GM23338 (cell line): ENCODE measurements at regions not wholly inside any gene's neighbourhood (a gene's known extent, or its start where the extent isn't known, plus 50 kb on each side); places are given as distances from the start of the nearest gene placed in this dataset.

Experiments
- ATAC-seq: fragments of 200-7000 bp; cut with Tn5 transposase; 3 replicates; pipeline ENCODE4 v1.9.1; 2020
- DNase-seq: peaks from one replicate; pipeline ENCODE4 v3.0.0-alpha.2; 2015; ENCODE audit warnings: low spot score
- H2AFZ ChIP-seq: fragments of 200-600 bp; sonication (generic); 2 replicates; pipeline ENCODE4 v1.8.0; 2016; ENCODE audit warnings: antibody characterized with exemption, mild to moderate bottlenecking, moderate library complexity
- H3F3A ChIP-seq: fragments of 200-600 bp; sonication (generic); replicated peaks from 2 replicates; pipeline ENCODE4 v1.8.0; 2017; ENCODE audit warnings: antibody characterized with exemption, mixed run types, low read depth
- H3K27ac ChIP-seq: fragments of 200-600 bp; sonication (generic); 2 replicates; pipeline ENCODE4 v1.6.1; 2016; ENCODE audit warnings: low read depth
- H3K27me3 ChIP-seq: fragments of 200-600 bp; sonication (generic); 2 replicates; pipeline ENCODE4 v1.8.0; 2016; ENCODE audit warnings: mild to moderate bottlenecking, mixed run types, moderate library complexity; ENCODE audit not compliant: insufficient read depth
- H3K36me3 ChIP-seq: fragments of 200-600 bp; sonication (generic); 2 replicates; pipeline ENCODE4 v1.8.0; 2016; ENCODE audit warnings: mild to moderate bottlenecking; ENCODE audit not compliant: insufficient read depth
- H3K4me1 ChIP-seq: fragments of 200-600 bp; sonication (generic); 2 replicates; pipeline ENCODE4 v1.8.0; 2016; ENCODE audit warnings: mild to moderate bottlenecking, moderate library complexity; ENCODE audit not compliant: insufficient read depth
- H3K4me2 ChIP-seq: fragments of 200-600 bp; sonication (generic); 2 replicates; pipeline ENCODE4 v1.7.1; 2017; ENCODE audit warnings: mixed run types
- H3K4me3 ChIP-seq: fragments of 200-600 bp; sonication (generic); 2 replicates; pipeline ENCODE4 v1.6.1; 2016; ENCODE audit warnings: mixed run types
- H3K79me2 ChIP-seq: fragments of 200-600 bp; sonication (generic); replicated peaks from 2 replicates; pipeline ENCODE4 v1.8.0; 2017; ENCODE audit warnings: mild to moderate bottlenecking; ENCODE audit not compliant: insufficient read depth
- H3K9me2 ChIP-seq: fragments of 200-600 bp; sonication (generic); 2 replicates; pipeline ENCODE4 v1.8.0; 2017; ENCODE audit not compliant: insufficient read depth
- H4K20me1 ChIP-seq: fragments of 200-600 bp; sonication (generic); replicated peaks from 2 replicates; pipeline ENCODE4 v1.8.0; 2017; ENCODE audit warnings: mild to moderate bottlenecking; ENCODE audit not compliant: insufficient read depth
- H3K27ac Mint-ChIP-seq: 2 replicates; pipeline ENCODE4 v1.8.0; 2020; ENCODE audit warnings: inconsistent platforms, mild to moderate bottlenecking, moderate library complexity, mixed read lengths
- H3K27me3 Mint-ChIP-seq: 3 replicates; pipeline ENCODE4 v1.8.0; 2022; ENCODE audit warnings: low read depth, mild to moderate bottlenecking, moderate library complexity, mixed read lengths, inconsistent platforms; ENCODE audit not compliant: insufficient read depth, poor library complexity
- H3K36me3 Mint-ChIP-seq: 3 replicates; pipeline ENCODE4 v1.8.0; 2021; ENCODE audit warnings: low read depth, mild to moderate bottlenecking, inconsistent platforms, moderate library complexity, mixed read lengths
- H3K4me1 Mint-ChIP-seq: 3 replicates; pipeline ENCODE4 v1.8.0; 2020; ENCODE audit warnings: mild to moderate bottlenecking, inconsistent platforms, mixed read lengths
- H3K4me3 Mint-ChIP-seq: 3 replicates; pipeline ENCODE4 v1.8.0; 2021; ENCODE audit warnings: moderate library complexity, mild to moderate bottlenecking, inconsistent platforms, mixed read lengths
- H3K9me3 Mint-ChIP-seq: 3 replicates; pipeline ENCODE4 v1.8.0; 2020; ENCODE audit warnings: moderate library complexity, mild to moderate bottlenecking, inconsistent platforms, mixed read lengths
- CREB1 ChIP-seq: fragments of 250-450 bp; sonication (Bioruptor Pico); IDR thresholded peaks from 2 replicates; pipeline ENCODE4 v1.5.0; 2020; ENCODE audit warnings: low read depth, mild to moderate bottlenecking, moderate library complexity
- EZH2 ChIP-seq: fragments of 200-600 bp; sonication (generic); IDR thresholded peaks from one replicate; pipeline ENCODE4 v1.8.0; 2017; ENCODE audit warnings: antibody characterized with exemption, mild to moderate bottlenecking, low read depth; ENCODE audit not compliant: unreplicated experiment
- EZH2phosphoT487 ChIP-seq: fragments of 200-600 bp; sonication (generic); IDR thresholded peaks from one replicate; pipeline ENCODE4 v1.8.1; 2018; ENCODE audit warnings: antibody characterized with exemption; ENCODE audit not compliant: unreplicated experiment
- JUNB ChIP-seq: IDR thresholded peaks from one replicate; pipeline ENCODE4 v1.6.1; 2016; ENCODE audit warnings: antibody characterized with exemption; ENCODE audit not compliant: unreplicated experiment
- NANOG ChIP-seq: IDR thresholded peaks from 2 replicates; pipeline ENCODE4 v1.6.1; 2016; ENCODE audit warnings: antibody characterized with exemption, borderline replicate concordance
- STAT1 ChIP-seq: IDR thresholded peaks from one replicate; pipeline ENCODE4 v1.6.1; 2016; ENCODE audit warnings: antibody characterized with exemption; ENCODE audit not compliant: unreplicated experiment
- ZNF114 ChIP-seq: fragments of 250-450 bp; sonication (Bioruptor Pico); IDR thresholded peaks from 2 replicates; pipeline ENCODE4 v1.5.0; 2020; ENCODE audit warnings: mild to moderate bottlenecking, moderate library complexity
- ZNF331 ChIP-seq: fragments of 250-450 bp; sonication (Bioruptor Pico); IDR thresholded peaks from 2 replicates; pipeline ENCODE4 v1.5.0; 2020; ENCODE audit warnings: low read depth, mild to moderate bottlenecking, moderate library complexity
- TF ChIP-seq, protein P1 (sequence below), 2 experiments: fragments of 200-600 bp in 1 of 2; sonication (generic) in 1 of 2; conservative IDR thresholded peaks; 2 replicates each; pipeline versions ENCODE4 v1.5.1 to v1.6.1; 2016 to 2017; ENCODE audit warnings: antibody characterized with exemption in 2 of 2, low read depth in 2 of 2, mild to moderate bottlenecking in 2 of 2, moderate library complexity in 1 of 2
- TF ChIP-seq, protein P2 (sequence below): IDR thresholded peaks from 2 replicates; pipeline ENCODE4 v1.6.1; 2016; ENCODE audit warnings: antibody characterized with exemption

DNA sequence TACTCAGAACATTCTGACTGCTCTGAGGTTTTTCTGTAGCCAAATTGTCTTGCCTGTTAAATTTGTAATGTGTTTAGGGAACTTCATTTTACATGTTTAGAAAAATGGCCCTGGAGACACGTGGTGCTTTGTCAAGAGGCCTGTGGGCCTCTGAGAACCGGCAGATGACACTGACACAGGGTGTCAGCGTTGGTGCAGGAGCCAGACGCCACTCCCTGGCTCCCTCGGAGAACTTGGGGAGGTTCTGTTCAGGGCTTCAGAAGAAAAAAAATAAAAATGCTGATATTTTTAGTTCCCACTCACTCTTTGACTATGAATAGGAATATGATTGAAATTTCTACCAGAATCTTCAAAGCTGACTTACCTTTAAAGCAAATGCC lies 190.9 kb upstream of the GATB start:
- Mint-ChIP-seq H3K36me3 (peaks cover 15% of the 10 kb centered on the region; the same call in 2 of the 3 replicates), H3K27me3 (peaks cover 4% of the 10 kb centered on the region), H3K27ac (no peak overlapping the region), H3K9me3 (peaks cover 21% of the 10 kb centered on the region), H3K4me3 (no peak overlapping the region), H3K4me1 (peaks cover 5% of the 10 kb centered on the region)
- Histone ChIP-seq H3K9me2 (0 out of 2 replicates have a peak, but pooled peaks cover 3% of the 10 kb centered on the region), H3F3A (no peaks in the 10 kb centered on the region), H3K79me2 (no peaks in the 10 kb centered on the region), H3K36me3 (peaks cover 11% of the 10 kb centered on the region; the same call in 1 of the 2 replicates), H3K27ac (no peak overlapping the region), H3K4me2 (no peak overlapping the region), H3K27me3 (no peaks in the 10 kb centered on the region), H3K4me3 (no peak overlapping the region), H3K4me1 (0 out of 2 replicates have a peak, but pooled peaks cover 8% of the 10 kb centered on the region), H2AFZ (0 out of 2 replicates have a peak overlapping the region, but pooled peaks have one; percentile 23), H4K20me1 (no peaks in the 10 kb centered on the region)
- ATAC-seq, result no peak
- TF ChIP-seq STAT1, result no peak
- TF ChIP-seq, protein P1, sequence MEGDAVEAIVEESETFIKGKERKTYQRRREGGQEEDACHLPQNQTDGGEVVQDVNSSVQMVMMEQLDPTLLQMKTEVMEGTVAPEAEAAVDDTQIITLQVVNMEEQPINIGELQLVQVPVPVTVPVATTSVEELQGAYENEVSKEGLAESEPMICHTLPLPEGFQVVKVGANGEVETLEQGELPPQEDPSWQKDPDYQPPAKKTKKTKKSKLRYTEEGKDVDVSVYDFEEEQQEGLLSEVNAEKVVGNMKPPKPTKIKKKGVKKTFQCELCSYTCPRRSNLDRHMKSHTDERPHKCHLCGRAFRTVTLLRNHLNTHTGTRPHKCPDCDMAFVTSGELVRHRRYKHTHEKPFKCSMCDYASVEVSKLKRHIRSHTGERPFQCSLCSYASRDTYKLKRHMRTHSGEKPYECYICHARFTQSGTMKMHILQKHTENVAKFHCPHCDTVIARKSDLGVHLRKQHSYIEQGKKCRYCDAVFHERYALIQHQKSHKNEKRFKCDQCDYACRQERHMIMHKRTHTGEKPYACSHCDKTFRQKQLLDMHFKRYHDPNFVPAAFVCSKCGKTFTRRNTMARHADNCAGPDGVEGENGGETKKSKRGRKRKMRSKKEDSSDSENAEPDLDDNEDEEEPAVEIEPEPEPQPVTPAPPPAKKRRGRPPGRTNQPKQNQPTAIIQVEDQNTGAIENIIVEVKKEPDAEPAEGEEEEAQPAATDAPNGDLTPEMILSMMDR (conservative IDR thresholded peaks at IDR 0.05; ENCODE audit: low read depth in 2 of 2), result peak in 1 of 2 experiments; percentile 39; a peak in 2 of 4 replicates
- no peak for TF ChIP-seq CREB1 (CRISPR knock-in tag)
- no peak for DNase-seq

DNA sequence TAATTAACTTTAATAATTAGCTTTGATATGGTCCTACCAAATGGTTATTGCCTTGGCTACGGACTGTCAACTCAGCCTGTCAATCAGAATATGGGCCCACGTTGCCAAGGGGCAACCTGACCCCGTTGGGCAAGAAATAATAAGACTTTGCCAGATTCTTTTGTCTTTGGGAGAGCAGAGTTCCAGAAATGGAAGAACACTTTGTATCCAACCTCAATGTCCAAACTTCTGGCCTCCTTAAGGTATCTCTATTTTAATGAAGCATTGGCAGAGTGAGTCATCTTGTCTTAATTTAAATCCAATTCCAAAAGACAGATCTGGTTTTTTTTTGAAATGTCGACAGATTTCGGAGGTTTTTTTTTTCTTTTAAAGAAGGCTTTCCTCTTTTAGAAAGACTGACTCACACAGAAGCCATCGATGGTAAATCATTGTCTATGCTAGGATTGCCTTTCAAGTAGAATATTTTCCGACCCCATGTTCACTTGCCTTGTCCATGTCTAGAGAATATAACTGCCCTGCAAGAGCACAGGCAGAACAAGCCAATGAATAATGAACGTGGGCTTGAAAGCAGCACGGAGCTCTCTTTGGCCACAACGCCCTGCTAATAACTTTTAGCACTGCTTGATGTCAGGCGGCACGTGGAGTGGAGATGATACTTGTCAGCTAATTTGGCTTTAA lies 190.3 kb upstream of the GATB start:
- ATAC-seq (no peak), DNase-seq (no peak)
- 0 out of 2 replicates have a peak, but pooled peaks cover 3% of the 10 kb centered on the region for H3K4me1 ChIP-seq
- H3K27me3 Mint-ChIP-seq, result peaks cover 4% of the 10 kb centered on the region
- H3K9me2 ChIP-seq, result 0 out of 2 replicates have a peak, but pooled peaks cover 3% of the 10 kb centered on the region
- H3K79me2 ChIP-seq, result no peaks in the 10 kb centered on the region
- no peaks in the 10 kb centered on the region for H3K27me3 ChIP-seq
- 0 out of 2 replicates have a peak overlapping the region, but pooled peaks have one; percentile 23 for H2AFZ ChIP-seq
- H3K36me3 ChIP-seq, result peaks cover 12% of the 10 kb centered on the region; the same call in 1 of the 2 replicates
- H3K27ac Mint-ChIP-seq, result no peak overlapping the region
- H3K36me3 Mint-ChIP-seq, result peaks cover 20% of the 10 kb centered on the region
- H3K4me2 ChIP-seq, result no peak overlapping the region
- H3K27ac ChIP-seq, result no peak overlapping the region
- H3F3A ChIP-seq, result no peaks in the 10 kb centered on the region
- H3K9me3 Mint-ChIP-seq, result peaks cover 26% of the 10 kb centered on the region
- H3K4me3 ChIP-seq, result no peak overlapping the region
- no peak overlapping the region for H3K4me3 Mint-ChIP-seq
- peaks cover under 1% of the 10 kb centered on the region; the same call in 2 of the 3 replicates for H3K4me1 Mint-ChIP-seq
- no peaks in the 10 kb centered on the region for H4K20me1 ChIP-seq
- TF ChIP-seq CREB1 (CRISPR knock-in tag), result no peak
- TF ChIP-seq, protein P2, sequence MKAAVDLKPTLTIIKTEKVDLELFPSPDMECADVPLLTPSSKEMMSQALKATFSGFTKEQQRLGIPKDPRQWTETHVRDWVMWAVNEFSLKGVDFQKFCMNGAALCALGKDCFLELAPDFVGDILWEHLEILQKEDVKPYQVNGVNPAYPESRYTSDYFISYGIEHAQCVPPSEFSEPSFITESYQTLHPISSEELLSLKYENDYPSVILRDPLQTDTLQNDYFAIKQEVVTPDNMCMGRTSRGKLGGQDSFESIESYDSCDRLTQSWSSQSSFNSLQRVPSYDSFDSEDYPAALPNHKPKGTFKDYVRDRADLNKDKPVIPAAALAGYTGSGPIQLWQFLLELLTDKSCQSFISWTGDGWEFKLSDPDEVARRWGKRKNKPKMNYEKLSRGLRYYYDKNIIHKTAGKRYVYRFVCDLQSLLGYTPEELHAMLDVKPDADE, result no peak
- TF ChIP-seq NANOG, result no peak
- TF ChIP-seq ZNF331 (CRISPR knock-in tag), result no peak
- TF ChIP-seq JUNB, result no peak
- TF ChIP-seq, protein P1 (conservative IDR thresholded peaks at IDR 0.05; ENCODE audit: low read depth in 2 of 2), result no peak
- no peak for TF ChIP-seq EZH2
- TF ChIP-seq ZNF114 (CRISPR knock-in tag), result no peak
- no peak for TF ChIP-seq EZH2phosphoT487
